Upper lobe of left lung (tissue), 6 donors: ENCODE measurements at regions not wholly inside any gene's neighbourhood (a gene's known extent, or its start where the extent isn't known, plus 50 kb on each side); places are given as distances from the start of the nearest gene placed in this dataset.

Experiments used
- ATAC-seq, 2 donors: fragments of 200-7000 bp; cut with Tn5 transposase; one replicate each; pipeline ENCODE4 v1.9.1; 2022; ENCODE audit warnings: mild to moderate bottlenecking in 2 of 2, moderate library complexity in 2 of 2; ENCODE audit not compliant: low FRiP score in 2 of 2
- DNase-seq, 2 donors: peaks; one replicate each; pipeline ENCODE4 v3.0.0-alpha.2; 2019 to 2020
- H3K27ac ChIP-seq, 4 donors: fragments of 200-600 bp; sonication (generic); one replicate each; pipeline ENCODE4 v1.5.1; 2016 to 2019
- H3K27me3 ChIP-seq, 4 donors: fragments of 200-600 bp; sonication (generic); one replicate each; pipeline ENCODE4 v1.5.1; 2017 to 2019
- H3K36me3 ChIP-seq, 4 donors: fragments of 200-600 bp; sonication (generic); one replicate each; pipeline ENCODE4 v1.5.1; 2016 to 2019
- H3K4me1 ChIP-seq, 4 donors: fragments of 200-600 bp; sonication (generic); one replicate each; pipeline ENCODE4 v1.5.1; 2018 to 2019
- H3K4me3 ChIP-seq, 4 donors: fragments of 200-600 bp; sonication (generic); one replicate each; pipeline ENCODE4 v1.5.1; 2017 to 2019; ENCODE audit warnings: mild to moderate bottlenecking in 2 of 4, moderate library complexity in 1 of 4
- H3K9me3 ChIP-seq, 4 donors: fragments of 200-600 bp; sonication (generic); one replicate each; pipeline ENCODE4 v1.5.1; 2018 to 2019
- EP300 ChIP-seq, 4 donors: sonication (generic); formaldehyde crosslinking; IDR thresholded peaks; one replicate each; pipeline ENCODE4 v1.5.1; 2017; ENCODE audit warnings: antibody characterized with exemption in 4 of 4, control low read depth in 2 of 4
- POLR2A ChIP-seq, 4 donors: fragments of 450-650 bp; IDR thresholded peaks; one replicate each; pipeline ENCODE4 v1.5.1; 2016 to 2017; ENCODE audit warnings: antibody characterized with exemption in 4 of 4, mild to moderate bottlenecking in 2 of 4
- POLR2AphosphoS5 ChIP-seq, 2 donors: sonication (generic); formaldehyde crosslinking; IDR thresholded peaks; one replicate each; pipeline ENCODE4 v1.5.1; 2017; ENCODE audit warnings: antibody characterized with exemption in 2 of 2
- WGBS, 2 donors: methylation state at CpG; one replicate each; pipeline ENCODE4 v1.1.5; 2017 to 2018; 5-methylcytosine and 5-hydroxymethylcytosine counted together
- TF ChIP-seq, protein P1 (sequence below), 6 experiments: fragments of 450-650 bp in 4 of 6; fragments of 200-600 bp in 2 of 6; sonication (generic) in 2 of 6; IDR thresholded peaks; one replicate each; pipeline ENCODE4 v1.5.1; 2016 to 2019; ENCODE audit warnings: antibody characterized with exemption in 6 of 6
- donor health status: DM: no; HTN: no; CAD: no; lungs with moderate emphysema.
- donor health status: DM: no; HTN: yes; CAD: no; lungs with severe emphysema.

DNA sequence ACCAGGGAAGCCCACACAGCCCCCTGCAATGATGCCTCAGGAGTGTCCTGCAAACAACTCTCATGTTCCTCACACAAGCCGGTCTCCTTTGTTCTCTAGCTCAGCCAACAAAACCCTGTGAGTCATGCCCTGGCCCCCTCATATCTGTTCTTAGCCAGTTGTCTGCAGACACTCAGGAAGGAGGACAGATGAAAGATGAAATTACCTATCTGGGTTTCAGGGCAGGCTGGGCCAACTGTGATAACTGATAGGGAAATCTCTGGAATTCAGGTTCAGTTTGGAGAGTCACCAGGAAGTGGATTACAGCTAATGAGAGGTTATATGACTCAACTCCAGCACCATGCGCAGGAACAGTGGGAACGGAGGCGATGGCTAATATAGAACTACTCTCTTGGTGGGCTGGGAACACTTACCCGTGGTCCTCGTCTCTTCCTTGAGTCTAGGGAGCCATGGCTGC lies 352.0 kb upstream of the ADAMTS9 start:
- Histone ChIP-seq H3K4me1 (no peaks in the 10 kb centered on the region), H3K27me3 (no peaks in the 10 kb centered on the region), H3K4me3 (no peak overlapping the region), H3K9me3 (no peaks in the 10 kb centered on the region), H3K36me3 (no peaks in the 10 kb centered on the region), H3K27ac (no peak overlapping the region)
- DNase-seq (no peak), ATAC-seq (no peak)
- TF ChIP-seq, protein P1, sequence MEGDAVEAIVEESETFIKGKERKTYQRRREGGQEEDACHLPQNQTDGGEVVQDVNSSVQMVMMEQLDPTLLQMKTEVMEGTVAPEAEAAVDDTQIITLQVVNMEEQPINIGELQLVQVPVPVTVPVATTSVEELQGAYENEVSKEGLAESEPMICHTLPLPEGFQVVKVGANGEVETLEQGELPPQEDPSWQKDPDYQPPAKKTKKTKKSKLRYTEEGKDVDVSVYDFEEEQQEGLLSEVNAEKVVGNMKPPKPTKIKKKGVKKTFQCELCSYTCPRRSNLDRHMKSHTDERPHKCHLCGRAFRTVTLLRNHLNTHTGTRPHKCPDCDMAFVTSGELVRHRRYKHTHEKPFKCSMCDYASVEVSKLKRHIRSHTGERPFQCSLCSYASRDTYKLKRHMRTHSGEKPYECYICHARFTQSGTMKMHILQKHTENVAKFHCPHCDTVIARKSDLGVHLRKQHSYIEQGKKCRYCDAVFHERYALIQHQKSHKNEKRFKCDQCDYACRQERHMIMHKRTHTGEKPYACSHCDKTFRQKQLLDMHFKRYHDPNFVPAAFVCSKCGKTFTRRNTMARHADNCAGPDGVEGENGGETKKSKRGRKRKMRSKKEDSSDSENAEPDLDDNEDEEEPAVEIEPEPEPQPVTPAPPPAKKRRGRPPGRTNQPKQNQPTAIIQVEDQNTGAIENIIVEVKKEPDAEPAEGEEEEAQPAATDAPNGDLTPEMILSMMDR (IDR thresholded peaks at IDR 0.05) = no peak
- no peak for TF ChIP-seq POLR2AphosphoS5 (IDR thresholded peaks at IDR 0.05)
- TF ChIP-seq POLR2A (IDR thresholded peaks at IDR 0.05) = no peak
- no peak for TF ChIP-seq EP300 (IDR thresholded peaks at IDR 0.05)
- 96 to 97% methylated on average over 3 to 6 of the region's 6 CpGs for WGBS, 2 donors

DNA sequence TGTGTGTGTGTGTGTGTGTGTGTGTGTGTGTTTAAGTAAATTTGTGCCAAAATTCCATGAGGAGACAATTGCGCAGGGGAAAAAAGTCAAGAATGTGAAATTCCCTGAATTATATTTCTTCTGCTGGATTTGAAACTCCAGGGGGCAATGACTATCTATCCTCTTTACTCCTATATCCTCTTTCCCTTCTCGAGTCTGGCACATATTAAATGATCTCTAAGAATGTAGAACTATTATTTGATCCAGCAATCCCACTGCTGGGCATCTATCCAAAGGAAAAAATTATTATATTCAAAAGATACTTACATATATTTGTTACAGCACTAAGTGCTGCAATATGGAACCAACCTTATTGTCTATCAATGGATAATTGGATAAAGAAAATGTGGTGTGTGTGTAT lies 350.1 kb upstream of the ADAMTS9 start:
- no peaks in the 10 kb centered on the region for H3K4me1 ChIP-seq
- TF ChIP-seq, protein P1 (IDR thresholded peaks at IDR 0.05) = no peak
- TF ChIP-seq POLR2A (IDR thresholded peaks at IDR 0.05) = no peak
- H3K36me3 ChIP-seq = no peaks in the 10 kb centered on the region
- no peaks in the 10 kb centered on the region for H3K9me3 ChIP-seq
- no peaks in the 10 kb centered on the region for H3K27me3 ChIP-seq
- no peak overlapping the region for H3K4me3 ChIP-seq
- H3K27ac ChIP-seq = no peak overlapping the region
- DNase-seq (no peak), ATAC-seq (no peak)
- WGBS, 2 donors = 68 to 80% methylated on average over 2 of the region's 2 CpGs

DNA sequence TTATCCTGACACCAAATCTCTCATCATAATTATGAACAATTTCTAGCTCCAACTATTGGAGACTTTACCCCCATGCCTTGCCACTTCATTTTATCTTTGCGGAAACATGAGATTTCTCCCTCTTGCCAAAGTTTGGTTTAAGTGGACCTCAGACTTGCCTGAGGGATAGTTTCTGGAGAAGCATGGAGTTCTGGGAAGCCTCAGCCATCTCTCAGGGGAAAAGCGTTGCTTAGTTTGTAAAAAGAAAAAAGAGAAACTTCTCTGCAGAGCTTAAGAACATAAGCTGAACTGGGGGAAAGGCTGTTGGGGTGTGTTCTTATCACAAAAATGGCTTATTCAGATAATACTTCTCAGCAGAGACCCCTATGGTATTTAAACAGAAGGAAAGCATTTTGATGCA lies 347.4 kb upstream of the ADAMTS9 start:
- H3K4me3 ChIP-seq = no peak overlapping the region
- no peaks in the 10 kb centered on the region for H3K9me3 ChIP-seq
- no peak overlapping the region for H3K27ac ChIP-seq
- 80 to 85% methylated on average over 2 of the region's 2 CpGs for WGBS, 2 donors
- H3K4me1 ChIP-seq = no peaks in the 10 kb centered on the region
- no peaks in the 10 kb centered on the region for H3K27me3 ChIP-seq
- no peak for ATAC-seq
- TF ChIP-seq, protein P1 (IDR thresholded peaks at IDR 0.05) = no peak
- TF ChIP-seq POLR2A (IDR thresholded peaks at IDR 0.05) (no peak), EP300 (IDR thresholded peaks at IDR 0.05) (no peak), POLR2AphosphoS5 (IDR thresholded peaks at IDR 0.05) (no peak)
- H3K36me3 ChIP-seq = no peaks in the 10 kb centered on the region
- no peak for DNase-seq

DNA sequence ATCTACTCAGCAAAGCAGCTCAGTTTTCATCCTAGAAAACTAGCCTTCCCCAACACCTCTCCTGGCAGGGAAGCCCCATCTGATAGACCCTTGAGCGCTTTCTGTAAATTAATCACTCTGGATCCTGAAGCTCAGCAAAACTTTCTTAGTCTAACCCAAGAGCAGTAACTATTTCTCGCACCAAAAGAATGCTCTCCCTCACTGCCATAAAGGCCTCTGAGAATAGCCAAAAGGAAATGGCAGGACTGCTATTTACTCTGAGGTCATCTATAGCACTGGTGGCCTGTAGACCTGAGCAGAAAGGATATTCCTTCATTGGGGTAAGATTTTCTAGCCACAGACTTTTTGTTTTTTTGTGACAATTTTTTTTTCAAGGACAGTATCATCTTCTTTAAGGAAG lies 345.8 kb upstream of the ADAMTS9 start:
- Histone ChIP-seq H3K27ac (no peak overlapping the region), H3K36me3 (no peaks in the 10 kb centered on the region), H3K4me1 (no peaks in the 10 kb centered on the region), H3K27me3 (no peaks in the 10 kb centered on the region), H3K4me3 (no peak overlapping the region), H3K9me3 (no peaks in the 10 kb centered on the region)
- WGBS, 2 donors = 74 to 92% methylated on average over 2 of the region's 2 CpGs
- DNase-seq = no peak
- no peak for ATAC-seq
- TF ChIP-seq POLR2AphosphoS5 (IDR thresholded peaks at IDR 0.05) (no peak), POLR2A (IDR thresholded peaks at IDR 0.05) (no peak), EP300 (IDR thresholded peaks at IDR 0.05) (no peak)
- TF ChIP-seq, protein P1 (IDR thresholded peaks at IDR 0.05) = no peak

DNA sequence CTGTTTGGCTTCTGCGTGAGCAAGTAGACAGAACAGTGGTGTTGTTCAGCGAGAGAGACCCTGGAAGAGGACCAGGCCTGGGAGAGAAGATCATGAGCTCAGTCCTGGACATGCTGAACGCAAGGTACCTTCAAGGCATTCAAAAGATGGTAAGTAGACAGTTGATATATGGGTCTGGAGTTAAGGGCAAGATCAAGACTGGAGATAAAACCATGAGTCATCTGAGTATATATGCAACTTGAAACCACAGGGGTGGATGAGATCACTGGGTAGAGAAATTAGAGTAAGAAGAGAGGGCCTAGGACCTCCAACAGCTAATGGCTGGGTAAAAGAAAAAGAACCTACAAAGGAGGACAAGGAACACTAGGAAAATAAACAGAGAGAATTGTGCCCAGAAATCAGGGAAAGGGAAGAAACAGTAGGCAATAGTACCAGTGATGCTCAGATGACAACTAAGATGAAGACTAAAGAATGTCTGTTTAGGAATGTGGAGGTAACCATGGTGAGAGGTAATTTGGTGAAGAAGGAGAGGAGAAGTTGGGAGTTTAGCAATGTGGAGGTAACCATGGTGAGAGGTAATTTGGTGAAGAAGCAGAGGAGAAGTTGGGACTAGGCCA lies 343.2 kb upstream of the ADAMTS9 start:
- WGBS, 2 donors = 90 to 94% methylated on average over 3 of the region's 3 CpGs
- Histone ChIP-seq H3K9me3 (no peaks in the 10 kb centered on the region), H3K36me3 (no peaks in the 10 kb centered on the region), H3K27me3 (no peaks in the 10 kb centered on the region), H3K4me3 (no peak overlapping the region), H3K27ac (no peak overlapping the region), H3K4me1 (no peaks in the 10 kb centered on the region)
- no peak for DNase-seq
- no peak for TF ChIP-seq EP300 (IDR thresholded peaks at IDR 0.05)
- TF ChIP-seq POLR2A (IDR thresholded peaks at IDR 0.05) = no peak
- TF ChIP-seq, protein P1 (IDR thresholded peaks at IDR 0.05) = no peak
- no peak for ATAC-seq
